ENCODE measurements at regions not wholly inside any gene's neighbourhood (a gene's known extent, or its start where the extent isn't known, plus 50 kb on each side); places are given as distances from the start of the nearest gene placed in this dataset.
A peak's percentile ranks its signal among the peaks of the same experiment; 100 is the strongest.

- DNase-seq (ENCODE audit: low read depth): no peak
Measured at GRCh38 chr16:17861981-17862479, 391.3 kb upstream of the XYLT1 start.

GRCh38 chr16:17858061-17858460 is 387.3 kb upstream of the XYLT1 start:
- no peak for DNase-seq (ENCODE audit: low read depth)

GRCh38 chr16:17853958-17854357 is 383.2 kb upstream of the XYLT1 start:
- no peak for DNase-seq (ENCODE audit: low read depth)

- no peak for DNase-seq (ENCODE audit: low read depth)
Measured at GRCh38 chr16:17852977-17853702, 382.4 kb upstream of the XYLT1 start.

GRCh38 chr16:17850581-17851250 is 380.0 kb upstream of the XYLT1 start:
- DNase-seq (ENCODE audit: low read depth): no peak

GRCh38 chr16:17847234-17847795 is 376.6 kb upstream of the XYLT1 start:
- no peak for DNase-seq (ENCODE audit: low read depth)

- DNase-seq (ENCODE audit: low read depth): no peak
Measured at GRCh38 chr16:17846030-17846429, 375.3 kb upstream of the XYLT1 start.

GRCh38 chr16:17845031-17845430 is 374.3 kb upstream of the XYLT1 start:
- DNase-seq (ENCODE audit: low read depth): peak; percentile 22

- DNase-seq (ENCODE audit: low read depth): no peak
Measured at GRCh38 chr16:17843905-17844304, 373.1 kb upstream of the XYLT1 start.

- DNase-seq (ENCODE audit: low read depth): no peak
Measured at GRCh38 chr16:17839907-17840306, 369.1 kb upstream of the XYLT1 start.

- DNase-seq (ENCODE audit: low read depth): no peak
Measured at GRCh38 chr16:17839272-17839671, 368.5 kb upstream of the XYLT1 start.

- DNase-seq (ENCODE audit: low read depth): peak; percentile 95
Measured at GRCh38 chr16:17836868-17837602, 366.3 kb upstream of the XYLT1 start.

- DNase-seq (ENCODE audit: low read depth): no peak
Measured at GRCh38 chr16:17835118-17835876, 364.5 kb upstream of the XYLT1 start.

- no peak for DNase-seq (ENCODE audit: low read depth)
Measured at GRCh38 chr16:17832738-17833137, 362.0 kb upstream of the XYLT1 start.

GRCh38 chr16:17831330-17831729 is 360.6 kb upstream of the XYLT1 start:
- DNase-seq (ENCODE audit: low read depth): peak; percentile 64

GRCh38 chr16:17830651-17831050 is 359.9 kb upstream of the XYLT1 start:
- no peak for DNase-seq (ENCODE audit: low read depth)

- DNase-seq (ENCODE audit: low read depth): peak; percentile 30
Measured at GRCh38 chr16:17829811-17830210, 359.1 kb upstream of the XYLT1 start.

GRCh38 chr16:17828012-17828411 is 357.3 kb upstream of the XYLT1 start:
- DNase-seq (ENCODE audit: low read depth): peak; percentile 84

GRCh38 chr16:17827313-17827712 is 356.6 kb upstream of the XYLT1 start:
- peak; percentile 51 for DNase-seq (ENCODE audit: low read depth)

GRCh38 chr16:17817943-17818342 is 347.2 kb upstream of the XYLT1 start:
- no peak for DNase-seq (ENCODE audit: low read depth)

GRCh38 chr16:17817260-17817659 is 346.5 kb upstream of the XYLT1 start:
- DNase-seq (ENCODE audit: low read depth): no peak

- no peak for DNase-seq (ENCODE audit: low read depth)
Measured at GRCh38 chr16:17812771-17813170, 342.0 kb upstream of the XYLT1 start.
